IPS-NIHi11 (cell line): ENCODE measurements at regions not wholly inside any gene's neighbourhood (a gene's known extent, or its start where the extent isn't known, plus 50 kb on each side); places are given as distances from the start of the nearest gene placed in this dataset.
A peak's percentile ranks its signal among the peaks of the same experiment; 100 is the strongest.
"Not testable (repeated sequence)": the region's sequence is repeated elsewhere in the genome, so short reads cannot be mapped to it uniquely, and the experiment has no call there.

Experiments used
- DNase-seq: peaks from one replicate; pipeline ENCODE4 v3.0.0; 2012; ENCODE audit warnings: mixed read lengths, low spot score

DNA sequence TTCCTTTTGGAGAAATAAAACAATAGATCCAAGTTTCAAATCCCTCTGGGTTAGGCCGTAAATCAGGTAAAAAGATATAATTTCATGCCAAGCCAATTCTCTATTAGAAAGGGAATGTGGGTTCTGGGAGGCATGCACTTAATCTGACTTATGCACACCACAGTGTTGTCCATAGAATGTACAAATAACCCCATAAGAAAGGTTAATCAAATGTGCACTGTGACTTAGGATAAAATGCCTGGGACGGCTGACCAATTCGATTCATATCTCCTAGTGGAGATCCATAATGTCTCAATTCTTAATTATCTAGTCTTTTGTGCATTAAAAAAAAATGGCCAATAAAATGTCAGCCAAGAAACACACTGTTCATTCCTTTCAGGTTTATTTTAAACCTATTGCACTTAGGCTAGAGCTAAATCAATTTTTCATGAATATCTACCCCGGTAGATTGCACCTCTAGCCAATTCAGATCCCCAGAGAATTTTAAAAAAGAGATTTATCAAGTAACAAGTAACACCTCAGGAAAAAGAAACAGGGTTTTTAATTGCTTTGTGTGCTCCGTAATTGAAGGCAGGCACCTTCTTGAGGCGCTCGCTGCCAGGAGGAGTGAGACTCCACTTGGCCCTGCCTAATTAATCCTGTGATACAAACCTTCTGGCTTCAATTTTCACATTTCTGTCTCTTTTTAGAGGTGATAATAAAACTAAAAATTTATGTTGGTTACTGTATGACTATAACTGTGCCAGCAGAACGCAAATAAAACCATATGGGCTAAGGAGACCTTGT, 265.1 kb downstream of the ETV1 start:
- no peak for DNase-seq

DNA sequence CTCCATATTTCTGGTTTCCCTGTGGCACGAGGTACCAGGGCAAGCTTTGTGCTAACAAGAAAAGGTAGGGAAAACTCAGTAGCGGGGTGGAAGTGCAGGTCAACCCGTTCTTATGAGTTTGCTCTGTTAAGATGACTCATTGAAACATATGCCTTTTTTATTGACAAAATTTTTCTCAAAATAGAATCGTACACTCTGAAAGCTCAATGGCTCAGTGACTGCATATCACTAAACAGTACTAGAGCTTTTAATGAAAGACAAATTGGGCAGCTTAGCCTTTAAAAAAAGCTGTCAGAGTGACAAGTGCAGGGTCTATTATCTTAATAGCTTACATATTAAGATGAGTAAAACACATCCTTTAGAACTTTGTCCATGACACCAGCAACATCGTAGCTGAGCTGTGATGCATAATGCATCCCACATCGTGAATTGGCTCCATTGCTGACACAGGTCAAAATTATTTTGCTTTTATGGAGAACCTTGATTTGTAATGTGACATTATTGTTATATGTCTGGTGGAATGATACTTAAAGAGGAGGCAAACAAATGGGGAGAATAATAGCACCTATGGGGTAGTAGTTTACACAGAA, 264.4 kb downstream of the ETV1 start:
- DNase-seq, result no peak

DNA sequence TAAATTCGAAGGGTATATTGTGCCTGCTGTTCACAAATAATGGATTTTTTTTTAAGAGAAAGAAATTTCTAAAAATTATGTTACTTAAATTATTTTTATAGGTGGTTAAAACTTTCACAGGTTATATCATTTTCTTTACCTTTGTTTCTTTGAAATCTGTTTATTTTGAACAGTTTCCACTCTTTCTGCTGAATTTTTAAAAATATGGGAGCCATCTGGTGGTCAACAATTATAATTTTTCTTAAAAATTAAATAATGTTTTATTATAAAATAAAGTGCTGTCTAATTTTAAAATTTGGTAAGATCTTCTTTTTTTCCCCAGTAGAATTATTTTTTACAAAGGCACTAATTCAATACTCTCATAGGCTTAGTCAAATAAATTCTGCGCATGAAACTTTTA, 263.9 kb downstream of the ETV1 start:
- no peak for DNase-seq

DNA sequence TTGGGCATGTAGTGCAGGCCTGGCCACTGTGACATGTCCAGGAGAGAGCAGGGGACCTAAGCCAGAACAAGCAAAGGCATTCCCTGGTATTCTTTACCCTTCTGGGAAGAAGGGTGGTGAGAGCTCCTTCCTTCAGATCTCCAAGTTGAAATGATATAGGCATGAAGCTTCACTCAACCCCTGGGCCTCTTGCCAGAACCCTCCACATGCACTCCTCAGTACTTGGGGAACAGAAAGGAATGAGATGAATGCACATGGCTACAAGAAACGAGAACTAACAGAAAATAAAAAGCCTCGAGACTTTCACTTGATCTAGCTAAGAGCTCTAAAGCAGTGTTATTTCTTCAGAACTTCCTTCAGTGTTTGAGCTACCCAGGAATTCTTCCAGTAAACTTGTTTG, 262.2 kb downstream of the ETV1 start:
- DNase-seq, result no peak

DNA sequence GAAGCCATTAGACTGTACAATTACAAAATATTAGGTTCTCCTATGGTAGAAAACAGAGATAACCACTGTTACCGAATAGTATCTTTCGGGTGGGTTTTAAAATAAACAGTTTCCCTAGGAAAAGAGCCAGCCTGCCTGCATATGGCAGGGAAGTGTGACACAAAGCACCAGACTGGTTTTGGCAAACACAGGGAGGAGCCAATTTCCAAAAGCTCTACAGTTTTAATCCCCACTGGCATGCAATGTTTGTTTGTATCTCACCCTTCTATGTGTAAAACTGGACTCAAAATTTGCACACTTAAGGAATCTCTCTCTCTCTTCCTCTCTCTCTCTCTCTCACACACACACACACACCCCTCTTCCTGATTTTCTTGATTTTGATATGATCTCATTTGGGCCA, 261.7 kb downstream of the ETV1 start:
- DNase-seq, result no peak

DNA sequence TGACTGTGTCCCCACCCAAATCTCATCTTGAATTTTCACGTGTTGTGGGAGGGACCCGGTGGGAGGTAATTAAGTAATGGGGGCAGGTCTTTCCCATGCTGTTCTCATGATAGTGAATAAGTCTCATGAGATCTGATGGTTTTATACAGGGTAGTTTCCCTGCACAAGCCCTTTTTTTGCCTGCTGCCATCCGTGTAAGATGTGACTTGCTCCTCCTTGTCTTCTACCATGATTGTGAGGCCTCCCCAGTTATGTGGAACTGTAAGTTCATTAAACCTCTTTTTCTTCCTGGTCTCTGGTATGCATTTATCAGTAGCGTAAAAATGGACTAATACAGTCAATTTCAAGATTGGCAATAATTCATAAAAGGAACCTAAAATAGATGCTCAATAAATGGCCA, 261.0 kb downstream of the ETV1 start:
- not testable (repeated sequence) for DNase-seq

DNA sequence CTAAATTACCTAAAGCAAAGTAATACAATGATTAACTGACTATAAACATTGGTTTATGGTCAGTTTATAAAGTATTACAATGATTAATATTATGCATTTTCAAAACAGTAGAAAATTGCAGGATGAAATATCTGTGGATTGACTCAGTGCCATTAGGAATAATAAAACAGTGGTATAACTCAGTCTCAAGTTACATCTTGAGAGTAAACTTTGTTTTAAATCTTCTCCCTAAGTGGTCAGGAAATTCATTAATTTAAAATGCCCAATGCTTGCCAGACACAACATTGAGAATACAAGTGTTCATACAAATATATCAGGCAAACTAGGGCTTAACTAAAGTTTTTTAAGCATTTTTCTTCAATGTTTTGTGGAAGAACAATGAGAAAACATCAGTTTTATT, 257.8 kb downstream of the ETV1 start:
- no peak for DNase-seq

DNA sequence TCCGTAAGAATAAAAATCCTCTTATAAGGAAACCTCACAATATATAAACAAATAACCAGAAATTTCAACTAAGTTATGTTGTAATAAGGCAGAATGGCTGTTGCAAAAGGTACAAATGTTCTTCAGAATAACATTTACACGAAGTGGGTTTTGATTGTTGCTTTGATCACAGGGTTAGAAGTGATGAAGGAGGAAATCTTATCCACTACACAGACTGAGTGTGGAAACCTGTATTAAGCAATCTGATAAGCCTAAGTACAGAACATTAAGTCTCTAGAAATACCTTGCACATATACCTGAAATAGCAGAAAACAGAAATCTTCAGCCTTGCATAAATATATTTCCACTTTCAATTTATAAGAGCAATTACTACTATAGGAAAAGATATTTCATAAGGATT, 251.9 kb downstream of the ETV1 start:
- no peak for DNase-seq

DNA sequence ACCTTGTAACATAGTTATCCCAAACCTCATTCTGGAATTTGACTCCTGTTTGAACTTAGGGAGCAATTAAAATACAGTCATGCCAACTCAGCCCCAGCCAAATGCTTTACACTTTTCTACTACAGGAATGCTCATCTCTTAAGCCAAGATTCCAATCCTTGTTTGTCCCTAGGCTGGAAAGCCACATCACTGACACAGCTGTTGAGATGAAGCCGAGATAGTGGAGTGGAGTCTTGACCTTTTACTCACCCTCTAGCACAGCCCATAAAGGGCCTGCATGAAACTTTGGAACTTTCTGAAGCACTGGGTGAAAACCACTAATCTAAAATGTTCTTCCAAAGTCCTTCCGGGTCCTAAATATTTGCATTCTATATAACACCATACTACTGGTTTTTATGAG, 247.3 kb downstream of the ETV1 start:
- DNase-seq, result no peak

DNA sequence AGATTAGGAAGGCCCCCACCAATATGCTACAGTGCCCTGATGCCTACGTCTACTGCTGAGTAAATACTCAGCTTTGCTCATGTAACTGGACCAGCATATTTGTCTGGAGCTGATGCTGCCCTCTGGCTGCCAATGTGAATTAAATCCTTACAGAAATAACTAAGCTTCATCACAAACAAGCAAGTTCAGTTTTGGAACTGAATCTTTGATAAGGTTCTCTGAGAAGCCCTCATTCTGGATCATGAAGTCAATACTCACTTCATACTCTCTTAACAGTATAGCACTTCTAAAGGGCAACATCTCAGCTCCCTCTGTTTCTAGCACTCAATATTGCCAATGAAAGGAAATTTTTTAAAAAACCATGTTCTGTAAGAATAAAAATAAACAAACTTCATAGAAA, 246.7 kb downstream of the ETV1 start:
- DNase-seq, result peak; percentile 11

DNA sequence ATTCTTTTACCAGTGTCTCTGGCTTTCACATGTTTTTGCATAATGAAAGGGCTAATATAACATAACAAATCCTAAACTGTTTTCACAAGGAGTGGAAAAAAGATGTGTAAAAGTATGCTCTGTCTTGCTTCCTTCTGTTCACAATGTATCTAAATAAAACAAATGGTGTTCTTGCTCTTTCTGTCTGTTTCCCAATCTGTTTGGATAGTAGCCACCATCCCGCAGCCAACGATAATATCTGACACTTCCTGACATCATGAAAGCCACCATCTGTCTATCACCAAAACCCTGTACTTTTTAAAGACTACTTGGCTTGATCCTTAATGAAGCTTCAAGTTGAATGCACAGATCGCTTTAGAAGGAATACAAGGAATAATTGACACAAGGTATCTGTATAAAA, 246.2 kb downstream of the ETV1 start:
- no peak for DNase-seq

DNA sequence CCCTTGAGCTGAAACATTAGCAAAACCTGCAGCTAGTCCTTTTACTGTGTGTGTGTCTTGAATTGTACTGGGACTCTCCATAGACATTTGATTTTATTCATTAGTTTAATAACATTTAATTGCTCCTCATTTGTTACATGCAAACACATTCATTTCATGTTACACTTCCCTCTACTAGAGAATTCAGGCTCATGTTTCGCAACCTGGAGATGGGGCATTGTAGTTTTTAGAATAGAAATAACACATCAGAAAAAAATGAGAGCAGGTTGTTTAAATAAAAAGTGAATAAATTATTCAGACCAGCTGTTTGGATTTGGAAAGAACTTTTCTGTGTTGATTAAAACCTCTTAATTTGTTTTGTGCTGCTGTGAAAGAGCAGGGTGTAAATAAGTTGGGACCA, 243.9 kb downstream of the ETV1 start:
- no peak for DNase-seq

DNA sequence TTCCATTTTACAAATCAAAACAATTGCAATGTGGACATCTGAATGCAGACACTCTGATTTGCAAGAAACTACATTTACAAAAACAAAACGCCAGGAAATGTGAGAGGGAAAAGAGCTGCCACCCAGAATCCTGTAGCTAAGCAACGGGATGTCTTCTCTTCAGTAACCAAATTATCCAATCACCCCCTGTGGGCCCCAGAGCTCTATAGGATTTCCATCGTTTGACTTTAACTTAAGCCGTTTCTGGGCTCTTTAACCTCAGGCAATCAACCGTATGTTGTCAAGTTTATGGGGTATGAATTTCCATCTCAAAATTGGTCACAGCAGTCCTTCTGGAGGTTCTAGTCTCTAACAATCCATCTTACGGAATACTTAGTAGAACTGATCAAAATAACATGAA, 240.5 kb downstream of the ETV1 start:
- peak; percentile 11 for DNase-seq

DNA sequence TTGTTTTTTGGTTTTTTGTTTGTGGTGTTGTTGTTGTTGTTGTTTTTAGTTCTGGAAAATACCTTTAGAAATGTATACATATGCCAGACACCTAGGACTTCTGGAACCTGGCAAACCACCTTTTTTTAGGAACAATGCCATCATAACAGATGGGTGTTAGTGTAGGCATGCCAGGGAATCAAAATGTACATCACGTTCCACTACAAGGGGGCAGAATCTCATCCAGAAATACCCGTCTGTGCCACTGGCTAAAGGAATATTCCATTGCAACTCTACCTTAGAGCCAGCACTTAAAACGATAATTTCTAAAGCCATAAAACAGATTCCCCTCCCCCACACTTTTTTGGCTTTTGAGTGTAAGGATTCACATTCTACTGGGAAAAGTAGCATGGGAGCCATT, 239.8 kb downstream of the ETV1 start:
- no peak for DNase-seq

DNA sequence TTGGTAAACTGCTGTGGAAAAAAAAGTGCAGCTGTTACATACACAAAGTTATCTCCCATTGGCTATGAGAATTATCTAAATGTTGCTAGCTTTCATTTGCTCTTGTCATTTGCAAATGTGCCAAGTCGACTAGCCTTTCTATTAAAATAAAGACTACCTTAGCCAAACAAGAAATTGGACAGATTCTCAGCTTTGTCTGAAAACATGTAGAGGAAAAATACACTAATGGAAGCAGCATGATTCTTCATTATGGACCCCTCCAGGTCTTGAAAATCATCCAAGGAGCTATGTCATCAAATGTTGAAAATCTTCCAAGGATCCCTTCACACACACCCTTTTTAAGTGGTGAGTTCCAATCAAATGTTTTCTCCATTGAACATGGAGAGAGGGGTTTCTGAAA, 237.7 kb downstream of the ETV1 start:
- DNase-seq, result no peak

DNA sequence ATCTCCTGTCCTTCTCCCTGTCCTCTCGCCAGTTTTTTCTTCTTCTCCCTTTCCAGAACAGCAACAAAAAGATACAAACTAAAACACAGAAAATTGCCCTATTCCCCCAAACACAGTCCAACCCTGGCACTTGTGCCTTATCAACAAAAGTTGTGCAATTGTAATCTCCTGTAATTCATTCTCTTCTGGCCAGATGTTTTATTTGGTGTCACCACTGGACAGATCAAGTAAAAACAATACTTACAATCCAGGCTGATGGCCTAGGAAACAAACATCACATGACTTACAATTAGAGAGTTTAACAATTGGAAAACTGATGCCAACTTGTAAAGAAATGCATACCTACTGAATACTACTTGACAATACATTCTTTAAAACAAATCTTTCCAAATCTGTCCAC, 231.6 kb downstream of the ETV1 start:
- DNase-seq, result no peak

DNA sequence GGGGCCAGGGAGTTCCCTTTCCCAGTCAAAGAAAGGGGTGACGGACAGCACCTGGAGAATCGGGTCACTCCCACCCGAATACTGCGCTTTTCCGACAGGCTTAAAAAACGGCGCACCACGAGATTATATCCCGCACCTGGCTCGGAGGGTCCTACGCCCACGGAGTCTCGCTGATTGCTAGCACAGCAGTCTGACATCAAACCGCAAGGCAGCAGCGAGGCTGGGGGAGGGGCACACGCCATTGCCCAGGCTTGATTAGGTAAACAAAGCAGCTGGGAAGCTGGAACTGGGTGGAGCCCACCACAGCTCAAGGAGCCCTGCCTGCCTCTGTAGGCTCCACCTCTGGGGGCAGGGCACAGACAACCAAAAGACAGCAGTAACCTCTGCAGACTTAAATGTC, 223.6 kb downstream of the ETV1 start:
- DNase-seq, result not testable (repeated sequence)

DNA sequence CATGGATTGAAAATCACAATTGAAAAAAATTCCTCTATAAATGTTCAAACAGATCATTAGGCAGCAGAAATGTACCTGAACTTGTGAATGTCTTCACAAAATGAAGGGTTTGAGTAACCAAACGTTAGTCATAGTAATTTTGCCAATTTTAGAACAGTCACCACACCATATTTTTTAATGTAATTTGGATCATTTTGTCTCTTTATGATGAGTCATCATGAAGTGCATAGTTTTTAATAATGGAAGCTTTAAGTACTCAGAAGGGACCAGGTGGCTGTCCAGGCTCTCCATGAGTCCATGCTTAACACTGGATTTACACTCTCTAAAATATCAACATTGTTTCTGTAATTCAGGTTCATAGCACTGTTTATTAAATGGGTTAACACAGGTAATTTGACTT, 219.2 kb downstream of the ETV1 start:
- no peak for DNase-seq

DNA sequence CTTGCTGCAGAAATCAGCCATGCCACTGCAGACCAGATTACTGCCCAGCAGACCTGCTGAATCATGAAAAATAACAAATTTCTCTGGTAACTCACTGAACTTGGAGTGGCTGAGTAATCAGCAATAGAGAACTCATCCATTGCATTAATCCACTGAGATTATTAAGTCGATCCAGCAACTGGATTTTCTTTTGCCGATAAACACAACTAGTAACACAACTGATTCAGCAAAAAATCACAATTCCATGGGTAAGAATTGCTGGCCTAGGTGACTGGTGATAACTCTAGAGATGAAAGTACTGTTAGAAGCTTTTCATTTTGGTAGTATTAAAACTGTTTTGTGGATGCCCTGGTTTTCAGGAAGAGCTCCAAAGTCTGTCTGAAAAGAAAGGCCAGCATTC, 214.5 kb downstream of the ETV1 start:
- DNase-seq, result no peak

DNA sequence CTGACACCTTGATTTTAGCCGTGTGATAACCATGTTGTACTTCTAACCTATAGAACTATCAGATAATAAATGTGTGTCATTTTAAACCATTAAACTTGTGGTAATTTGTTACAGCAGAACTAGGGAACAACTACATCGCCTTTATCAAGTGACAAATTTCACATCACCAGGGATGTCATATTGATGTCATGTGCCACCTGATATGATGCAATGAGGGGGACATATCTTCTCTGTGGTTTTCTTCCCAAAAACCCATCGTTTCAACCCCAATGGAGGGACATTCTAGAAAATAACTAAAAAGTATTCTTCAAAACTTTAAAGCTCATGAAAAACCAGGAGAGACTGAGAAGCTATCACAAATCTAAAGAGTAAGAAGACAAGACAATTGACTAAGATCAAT, 212.2 kb downstream of the ETV1 start:
- no peak for DNase-seq

DNA sequence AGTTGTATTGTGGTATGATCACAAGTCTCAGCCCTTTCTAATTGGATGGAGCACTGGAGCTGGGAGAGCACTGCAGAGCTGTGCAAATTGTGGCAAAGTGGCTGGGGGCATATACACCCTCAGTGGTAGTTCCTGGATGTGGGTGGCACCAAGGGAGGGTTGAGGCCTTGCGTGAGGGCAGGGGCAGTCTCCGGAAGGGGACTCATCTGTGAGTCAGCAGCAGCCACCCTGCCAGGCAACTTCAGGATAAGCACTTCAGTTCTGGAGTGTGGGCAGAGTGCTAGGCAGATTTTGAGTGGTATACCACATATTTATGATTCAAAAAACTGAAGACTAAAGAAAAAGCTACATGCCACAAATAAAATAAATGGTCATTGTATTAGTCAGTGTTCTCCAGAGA, 210.5 kb downstream of the ETV1 start:
- DNase-seq, result no peak

DNA sequence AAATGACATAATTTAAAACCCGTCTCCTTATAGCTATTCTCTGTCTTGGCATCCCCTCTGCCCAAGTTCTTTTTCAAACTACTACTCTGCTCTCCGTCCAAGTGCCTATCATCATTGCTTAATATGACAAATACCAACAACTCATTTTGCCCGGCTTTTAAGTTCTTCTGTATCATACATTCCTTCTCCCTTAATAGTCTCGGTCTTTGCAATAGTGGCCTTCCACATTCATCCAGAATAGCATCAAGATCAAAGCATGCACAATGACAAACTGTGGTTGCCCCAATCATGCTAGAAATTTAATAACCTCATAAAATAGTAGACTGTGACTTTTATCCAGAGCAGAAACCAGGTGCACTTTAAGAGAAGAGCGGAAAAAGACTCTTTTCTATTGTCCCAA, 198.9 kb downstream of the ETV1 start:
- no peak for DNase-seq

DNA sequence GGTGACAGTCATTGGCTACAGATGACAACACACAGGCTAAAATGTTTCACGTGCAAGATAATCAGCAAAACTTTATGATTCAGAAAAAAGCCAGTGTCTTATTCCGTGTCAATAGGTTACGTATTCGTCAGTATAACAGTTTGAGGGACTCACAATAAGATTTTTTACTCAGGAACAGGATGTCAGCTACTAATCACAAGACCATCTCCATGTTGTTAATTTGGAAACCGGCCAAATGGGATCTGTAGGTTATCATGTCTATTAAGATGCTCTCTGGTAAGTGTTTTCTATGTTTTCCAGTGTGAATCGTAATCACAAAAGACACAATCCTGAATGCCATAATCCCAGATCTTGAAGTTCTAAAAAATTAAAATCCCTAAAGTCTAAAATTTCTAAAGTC, 197.3 kb downstream of the ETV1 start:
- DNase-seq, result no peak

DNA sequence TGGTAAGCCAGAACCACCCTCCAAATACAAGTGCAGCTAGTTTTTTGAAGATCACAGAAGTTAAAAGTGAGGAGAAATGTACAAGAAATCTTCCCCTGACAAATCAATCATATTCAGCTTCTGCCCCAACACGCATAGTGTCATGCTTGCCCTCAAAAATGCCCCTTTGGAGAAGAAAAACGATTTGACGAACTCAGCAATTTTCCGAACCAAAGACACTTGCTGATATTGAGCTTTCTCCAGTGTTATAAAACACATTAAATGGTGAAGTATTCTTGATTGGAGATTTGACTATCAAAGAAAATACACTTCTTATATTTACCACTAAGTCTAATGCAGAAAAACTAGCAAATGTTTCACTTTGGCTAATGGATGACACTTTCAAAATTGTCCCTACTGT, 195.5 kb downstream of the ETV1 start:
- no peak for DNase-seq
